ENCODE measurements at regions not wholly inside any gene's neighbourhood (a gene's known extent, or its start where the extent isn't known, plus 50 kb on each side); places are given as distances from the start of the nearest gene placed in this dataset.
"Not testable (repeated sequence)": the region's sequence is repeated elsewhere in the genome, so short reads cannot be mapped to it uniquely, and the experiment has no call there.

- TF ChIP-seq, protein P1, sequence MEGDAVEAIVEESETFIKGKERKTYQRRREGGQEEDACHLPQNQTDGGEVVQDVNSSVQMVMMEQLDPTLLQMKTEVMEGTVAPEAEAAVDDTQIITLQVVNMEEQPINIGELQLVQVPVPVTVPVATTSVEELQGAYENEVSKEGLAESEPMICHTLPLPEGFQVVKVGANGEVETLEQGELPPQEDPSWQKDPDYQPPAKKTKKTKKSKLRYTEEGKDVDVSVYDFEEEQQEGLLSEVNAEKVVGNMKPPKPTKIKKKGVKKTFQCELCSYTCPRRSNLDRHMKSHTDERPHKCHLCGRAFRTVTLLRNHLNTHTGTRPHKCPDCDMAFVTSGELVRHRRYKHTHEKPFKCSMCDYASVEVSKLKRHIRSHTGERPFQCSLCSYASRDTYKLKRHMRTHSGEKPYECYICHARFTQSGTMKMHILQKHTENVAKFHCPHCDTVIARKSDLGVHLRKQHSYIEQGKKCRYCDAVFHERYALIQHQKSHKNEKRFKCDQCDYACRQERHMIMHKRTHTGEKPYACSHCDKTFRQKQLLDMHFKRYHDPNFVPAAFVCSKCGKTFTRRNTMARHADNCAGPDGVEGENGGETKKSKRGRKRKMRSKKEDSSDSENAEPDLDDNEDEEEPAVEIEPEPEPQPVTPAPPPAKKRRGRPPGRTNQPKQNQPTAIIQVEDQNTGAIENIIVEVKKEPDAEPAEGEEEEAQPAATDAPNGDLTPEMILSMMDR (conservative IDR thresholded peaks at IDR 0.05; ENCODE audit: low read length): no peak
- DNase-seq (ENCODE audit: low read depth): no peak
- H3K4me3 ChIP-seq (ENCODE audit: low read length): no peak overlapping the region
Observed at GRCh38 chr1:244773513-244773912, 61.9 kb upstream of the COX20 start.

DNA sequence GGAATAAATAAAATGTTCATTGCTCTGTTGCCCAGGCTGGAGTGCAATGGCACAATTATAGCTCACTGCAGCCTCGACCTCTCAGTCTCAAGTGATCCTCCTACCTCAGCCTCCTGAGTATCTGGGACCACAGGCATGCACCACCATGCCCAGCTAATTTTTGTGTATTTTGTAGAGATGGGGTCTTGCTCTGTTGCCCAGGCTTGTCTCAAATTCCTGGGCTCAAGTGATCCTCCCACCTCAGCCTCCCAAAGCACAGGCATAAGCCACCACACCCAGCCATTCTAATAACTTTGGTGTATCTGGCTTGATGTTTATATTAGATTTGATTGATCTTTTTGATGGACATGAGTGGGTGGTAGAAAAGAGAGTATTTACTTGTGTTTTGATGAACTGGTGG is 58.7 kb upstream of the COX20 start:
- not testable (repeated sequence) for DNase-seq (ENCODE audit: low read depth); H3K4me3 ChIP-seq (ENCODE audit: low read length)

DNA sequence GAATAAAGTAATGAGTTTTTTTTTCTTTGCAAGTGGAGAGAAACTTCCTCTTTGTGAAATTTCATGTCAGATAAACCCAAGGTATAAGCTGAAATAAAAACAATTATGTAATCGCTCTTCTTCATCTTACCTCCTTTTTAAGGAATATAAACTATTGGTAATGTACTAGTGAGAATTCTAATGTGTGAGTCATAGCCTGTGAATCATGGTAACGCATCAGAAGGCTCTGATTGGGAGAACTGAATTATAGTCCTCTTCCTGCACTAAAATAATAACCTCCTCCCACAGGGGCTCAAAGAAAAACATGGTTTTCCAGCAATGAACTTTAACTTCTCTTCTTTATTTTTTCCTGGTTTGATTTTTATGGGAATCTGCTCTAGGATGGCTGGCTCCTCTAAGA is 57.1 kb upstream of the COX20 start:
- DNase-seq (ENCODE audit: low read depth): peak; percentile 53
- H3K4me3 ChIP-seq (ENCODE audit: low read length): no peak overlapping the region
- TF ChIP-seq, protein P1 (conservative IDR thresholded peaks at IDR 0.05; ENCODE audit: low read length): no peak

GRCh38 chr1:244779410-244779809 is 56.0 kb upstream of the COX20 start:
- TF ChIP-seq, protein P1 (conservative IDR thresholded peaks at IDR 0.05; ENCODE audit: low read length): no peak
- no peak for DNase-seq (ENCODE audit: low read depth)

GRCh38 chr1:244780311-244780710 is 55.1 kb upstream of the COX20 start:
- TF ChIP-seq, protein P1 (conservative IDR thresholded peaks at IDR 0.05; ENCODE audit: low read length): no peak
- DNase-seq (ENCODE audit: low read depth): no peak
- no peak overlapping the region for H3K4me3 ChIP-seq (ENCODE audit: low read length)

More at GRCh38 chr1:244779410-244779809, 56.0 kb upstream of the COX20 start:
- no peak overlapping the region for H3K4me3 ChIP-seq (ENCODE audit: low read length)

- H3K4me3 ChIP-seq (ENCODE audit: low read length): no peak overlapping the region
- peak; percentile 37 for DNase-seq (ENCODE audit: low read depth)
- TF ChIP-seq, protein P1 (conservative IDR thresholded peaks at IDR 0.05; ENCODE audit: low read length): no peak
Observed at GRCh38 chr1:244782056-244782455, 53.4 kb upstream of the COX20 start.

- TF ChIP-seq, protein P1 (conservative IDR thresholded peaks at IDR 0.05; ENCODE audit: low read length): no peak
- H3K4me3 ChIP-seq (ENCODE audit: low read length): no peak overlapping the region
- DNase-seq (ENCODE audit: low read depth): no peak
Observed at GRCh38 chr1:244783138-244783537, 52.3 kb upstream of the COX20 start.
